GM21717 (cell line): ENCODE measurements at regions not wholly inside any gene's neighbourhood (a gene's known extent, or its start where the extent isn't known, plus 50 kb on each side); places are given as distances from the start of the nearest gene placed in this dataset.
A peak's percentile ranks its signal among the peaks of the same experiment; 100 is the strongest.

Experiments used
- ATAC-seq: cut with Tn5 transposase; IDR thresholded peaks from one replicate; pipeline ENCODE4 v1.9.1; 2021; ENCODE audit warnings: mild to moderate bottlenecking, moderate library complexity; ENCODE audit not compliant: unreplicated experiment

GRCh38 chr16:65445313-65446260 lies 323.7 kb upstream of the CDH11 start:
- ATAC-seq = no peak

- ATAC-seq = no peak
Measured at GRCh38 chr16:65441501-65441900, 319.6 kb upstream of the CDH11 start.

GRCh38 chr16:65429504-65430181 lies 307.8 kb upstream of the CDH11 start:
- no peak for ATAC-seq

GRCh38 chr16:65426484-65426883 lies 304.6 kb upstream of the CDH11 start:
- ATAC-seq = no peak

- ATAC-seq = no peak
Measured at GRCh38 chr16:65422934-65423333, 301.1 kb upstream of the CDH11 start.

- no peak for ATAC-seq
Measured at GRCh38 chr16:65421596-65421995, 299.7 kb upstream of the CDH11 start.

- ATAC-seq = no peak
Measured at GRCh38 chr16:65418435-65418834, 296.6 kb upstream of the CDH11 start.

GRCh38 chr16:65415460-65415859 lies 293.6 kb upstream of the CDH11 start:
- ATAC-seq = no peak

GRCh38 chr16:65414284-65414984 lies 292.6 kb upstream of the CDH11 start:
- peak; percentile 69 for ATAC-seq

GRCh38 chr16:65413861-65414260 lies 292.0 kb upstream of the CDH11 start:
- no peak for ATAC-seq

- ATAC-seq = no peak
Measured at GRCh38 chr16:65410801-65411200, 288.9 kb upstream of the CDH11 start.

- no peak for ATAC-seq
Measured at GRCh38 chr16:65409510-65409909, 287.6 kb upstream of the CDH11 start.

- ATAC-seq = no peak
Measured at GRCh38 chr16:65406933-65407332, 285.1 kb upstream of the CDH11 start.

GRCh38 chr16:65406116-65406515 lies 284.3 kb upstream of the CDH11 start:
- no peak for ATAC-seq

GRCh38 chr16:65394281-65394680 lies 272.4 kb upstream of the CDH11 start:
- no peak for ATAC-seq

- ATAC-seq = no peak
Measured at GRCh38 chr16:65392806-65393565, 271.1 kb upstream of the CDH11 start.

GRCh38 chr16:65388592-65388991 lies 266.7 kb upstream of the CDH11 start:
- no peak for ATAC-seq

- ATAC-seq = no peak
Measured at GRCh38 chr16:65386672-65387071, 264.8 kb upstream of the CDH11 start.

- ATAC-seq = no peak
Measured at GRCh38 chr16:65384441-65384840, 262.6 kb upstream of the CDH11 start.

- ATAC-seq = no peak
Measured at GRCh38 chr16:65377195-65377594, 255.3 kb upstream of the CDH11 start.

- ATAC-seq = no peak
Measured at GRCh38 chr16:65376601-65377000, 254.7 kb upstream of the CDH11 start.
